WTC11 (cell line): ENCODE measurements at regions not wholly inside any gene's neighbourhood (a gene's known extent, or its start where the extent isn't known, plus 50 kb on each side); places are given as distances from the start of the nearest gene placed in this dataset.

Experiments used
- CBFB ChIP-seq: sonication (generic); formaldehyde crosslinking; IDR thresholded peaks from 2 replicates; pipeline ENCODE4 v1.8.1; 2022; ENCODE audit warnings: mild to moderate bottlenecking, low read depth, missing genetic modification reagents
- CREM ChIP-seq: sonication (generic); formaldehyde crosslinking; IDR thresholded peaks from 2 replicates; pipeline ENCODE4 v1.8.1; 2022; ENCODE audit warnings: mild to moderate bottlenecking, missing genetic modification reagents, moderate library complexity
- CTCF ChIP-seq: fragments of 200-600 bp; IDR thresholded peaks from 2 replicates; pipeline ENCODE4 v1.8.0; 2022; ENCODE audit warnings: antibody characterized with exemption
- ELF4 ChIP-seq: sonication (generic); formaldehyde crosslinking; IDR thresholded peaks from 2 replicates; pipeline ENCODE4 v1.8.1; 2022; ENCODE audit warnings: low read depth, mild to moderate bottlenecking, moderate library complexity, missing genetic modification reagents
- FOXJ3 ChIP-seq: sonication (generic); formaldehyde crosslinking; IDR thresholded peaks from 2 replicates; pipeline ENCODE4 v1.9.0; 2021; ENCODE audit warnings: missing genetic modification reagents, mild to moderate bottlenecking, borderline replicate concordance
- JUN ChIP-seq: sonication (generic); formaldehyde crosslinking; IDR thresholded peaks from 2 replicates; pipeline ENCODE4 v1.8.0; 2023; ENCODE audit warnings: mild to moderate bottlenecking, missing genetic modification reagents
- MAX ChIP-seq: sonication (generic); formaldehyde crosslinking; IDR thresholded peaks from 2 replicates; pipeline ENCODE4 v1.8.0; 2022; ENCODE audit warnings: mild to moderate bottlenecking, missing genetic modification reagents
- MXD4 ChIP-seq: fragments of 250-450 bp; sonication (Bioruptor Pico); IDR thresholded peaks from 2 replicates; pipeline ENCODE4 v1.8.0; 2021; ENCODE audit warnings: mild to moderate bottlenecking, moderate library complexity, borderline replicate concordance
- NR1H2 ChIP-seq: sonication (generic); formaldehyde crosslinking; IDR thresholded peaks from 2 replicates; pipeline ENCODE4 v1.9.0; 2021; ENCODE audit warnings: mild to moderate bottlenecking, moderate library complexity, missing genetic modification reagents
- ZMAT4 ChIP-seq: fragments of 250-450 bp; sonication (Bioruptor Pico); IDR thresholded peaks from 2 replicates; pipeline ENCODE4 v1.9.0; 2021; ENCODE audit warnings: mild to moderate bottlenecking
- ZNF219 ChIP-seq: sonication (generic); formaldehyde crosslinking; IDR thresholded peaks from 2 replicates; pipeline ENCODE4 v1.8.0; 2023; ENCODE audit warnings: missing genetic modification reagents, mild to moderate bottlenecking, borderline replicate concordance

GRCh38 chr5:24290536-24290935, 354.2 kb downstream of the CDH10 start:
- TF ChIP-seq ZMAT4 = no peak
- no peak for TF ChIP-seq CTCF
- TF ChIP-seq FOXJ3 (CRISPR knock-in tag) = no peak
- no peak for TF ChIP-seq JUN
- no peak for TF ChIP-seq CBFB (CRISPR knock-in tag)
- TF ChIP-seq ZNF219 = no peak
- no peak for TF ChIP-seq ELF4 (CRISPR knock-in tag)
- no peak for TF ChIP-seq NR1H2
- no peak for TF ChIP-seq CREM
- TF ChIP-seq MAX = no peak
- no peak for TF ChIP-seq MXD4
